H1 (cell line): ENCODE measurements at regions not wholly inside any gene's neighbourhood (a gene's known extent, or its start where the extent isn't known, plus 50 kb on each side); places are given as distances from the start of the nearest gene placed in this dataset.
"Not testable (repeated sequence)": the region's sequence is repeated elsewhere in the genome, so short reads cannot be mapped to it uniquely, and the experiment has no call there.

ENCODE experiments used
- CTCF ChIA-PET: fragments of 300-600 bp; sonication (Branson Sonifier 250); formaldehyde crosslinking; loops from one replicate; lab custom pipeline; 2021; ENCODE audit not compliant: partially characterized antibody; lab: Charles Lee
- POLR2A ChIA-PET: fragments of 300-600 bp; sonication (Branson Sonifier 250); formaldehyde crosslinking; loops from one replicate; lab custom pipeline; 2021; ENCODE audit warnings: inconsistent platforms; ENCODE audit not compliant: partially characterized antibody; lab: Charles Lee
- DNase-seq, 2 experiments: peaks; one replicate each; pipeline versions ENCODE4 v3.0.0 to v3.0.0-alpha.2; 2010 to 2022; ENCODE audit warnings: low spot score in 2 of 2, low read depth in 1 of 2, mixed read lengths in 1 of 2
- FAIRE-seq: peaks from 2 replicates; lab custom pipeline; 2011; peaks lifted over from hg19 to GRCh38; lab: Jason Lieb, UNC
- H2AFZ ChIP-seq: 2 replicates; pipeline ENCODE4 v1.8.1; 2012; ENCODE audit warnings: low read length, inconsistent platforms
- H2AK5ac ChIP-seq: 2 replicates; pipeline ENCODE4 v1.6.1; 2013; ENCODE audit warnings: low read depth, low read length
- H2BK120ac ChIP-seq: replicated peaks from 2 replicates; pipeline ENCODE3; 2013; ENCODE audit warnings: low read depth, low read length, inconsistent platforms
- H2BK12ac ChIP-seq: 2 replicates; pipeline ENCODE4 v1.6.1; 2013; ENCODE audit warnings: low read depth, low read length
- H2BK15ac ChIP-seq: 2 replicates; pipeline ENCODE4 v1.6.1; 2013; ENCODE audit warnings: low read length
- H2BK20ac ChIP-seq: 2 replicates; pipeline ENCODE4 v1.6.1; 2013; ENCODE audit warnings: low read length
- H2BK5ac ChIP-seq: 2 replicates; pipeline ENCODE4 v1.6.1; 2013; ENCODE audit warnings: low read depth, low read length
- H3K14ac ChIP-seq: 2 replicates; pipeline ENCODE4 v1.6.1; 2013; ENCODE audit warnings: inconsistent platforms; ENCODE audit not compliant: insufficient read length
- H3K18ac ChIP-seq: 2 replicates; pipeline ENCODE4 v1.6.1; 2013; ENCODE audit warnings: low read length; ENCODE audit errors: extremely low read depth
- H3K23ac ChIP-seq: 2 replicates; pipeline ENCODE4 v1.6.1; 2013; ENCODE audit warnings: inconsistent platforms; ENCODE audit not compliant: insufficient read length
- H3K23me2 ChIP-seq: 2 replicates; pipeline ENCODE4 v1.6.1; 2013; ENCODE audit warnings: low read depth, low read length
- H3K27ac ChIP-seq: 2 replicates; pipeline ENCODE4 v1.6.1; 2011; ENCODE audit warnings: low read depth, low read length, inconsistent platforms
- H3K27me3 ChIP-seq, 4 experiments: replicated peaks in 1 of 4; 1 replicate in 1 of 4; 2 replicates in 3 of 4; pipeline versions ENCODE4 v1.6.1 to v1.8.1; 2011 to 2013; ENCODE audit warnings: low read length in 3 of 4, mild to moderate bottlenecking in 3 of 4, inconsistent platforms in 2 of 4, mixed read lengths in 2 of 4, moderate library complexity in 1 of 4; ENCODE audit not compliant: control insufficient read depth in 3 of 4, insufficient read depth in 3 of 4; ENCODE audit errors: extremely low read depth in 1 of 4
- H3K36me3 ChIP-seq, 4 experiments: 2 replicates each; pipeline versions ENCODE4 v1.6.1 to v1.8.1; 2011 to 2013; ENCODE audit warnings: mild to moderate bottlenecking in 4 of 4, low read length in 3 of 4, moderate library complexity in 2 of 4, control low read depth in 1 of 4, inconsistent platforms in 1 of 4; ENCODE audit not compliant: insufficient read depth in 4 of 4, control insufficient read depth in 2 of 4
- H3K4ac ChIP-seq: replicated peaks from 2 replicates; pipeline ENCODE3; 2013; ENCODE audit warnings: low read length, low read depth, mixed read lengths, inconsistent platforms; ENCODE audit not compliant: insufficient read length
- H3K4me1 ChIP-seq, 4 experiments: replicated peaks in 1 of 4; 1 replicate in 1 of 4; 2 replicates in 3 of 4; pipeline versions ENCODE4 v1.6.1 to v1.8.1; 2011 to 2013; ENCODE audit warnings: low read length in 3 of 4, inconsistent platforms in 2 of 4, mixed read lengths in 1 of 4; ENCODE audit not compliant: insufficient read depth in 4 of 4, control insufficient read depth in 3 of 4
- H3K4me2 ChIP-seq, 2 experiments: 2 replicates each; pipeline versions ENCODE4 v1.6.1 to v1.8.1; 2011 to 2013; ENCODE audit warnings: low read depth in 2 of 2, low read length in 2 of 2, control low read depth in 1 of 2, inconsistent platforms in 1 of 2, mild to moderate bottlenecking in 1 of 2; ENCODE audit not compliant: insufficient read depth in 1 of 2
- H3K4me3 ChIP-seq, 4 experiments: fragments of 200-600, 300-600 bp in 1 of 4; sonication (generic), shearing (Covaris generic), sonication (Bioruptor Twin) in 1 of 4; 2 replicates each; pipeline versions ENCODE4 v1.5.1 to v1.8.1; 2011 to 2016; ENCODE audit warnings: low read length in 4 of 4, low read depth in 3 of 4, control low read depth in 2 of 4, inconsistent platforms in 2 of 4, mild to moderate bottlenecking in 2 of 4, mixed read lengths in 1 of 4, moderate library complexity in 1 of 4; ENCODE audit not compliant: insufficient read depth in 2 of 4; ENCODE audit errors: extremely low read depth in 1 of 4
- H3K56ac ChIP-seq: replicated peaks from 2 replicates; pipeline ENCODE3; 2013; ENCODE audit warnings: low read depth, mild to moderate bottlenecking, mixed read lengths, low read length, inconsistent platforms; ENCODE audit not compliant: insufficient read length
- H3K79me1 ChIP-seq: 2 replicates; pipeline ENCODE4 v1.6.1; 2013; ENCODE audit warnings: low read depth, low read length, control low read depth
- H3K79me2 ChIP-seq, 2 experiments: 2 replicates each; pipeline versions ENCODE4 v1.6.1 to v1.8.1; 2012 to 2013; ENCODE audit warnings: low read length in 2 of 2, mild to moderate bottlenecking in 2 of 2, inconsistent platforms in 1 of 2; ENCODE audit not compliant: insufficient read depth in 2 of 2, control insufficient read depth in 1 of 2
- H3K9ac ChIP-seq, 4 experiments: replicated peaks in 1 of 4; 1 replicate in 1 of 4; 2 replicates in 3 of 4; pipeline versions ENCODE4 v1.6.1 to v1.8.1; 2011 to 2013; ENCODE audit warnings: low read depth in 3 of 4, low read length in 3 of 4, control low read depth in 2 of 4, mild to moderate bottlenecking in 2 of 4, moderate library complexity in 2 of 4, inconsistent platforms in 1 of 4; ENCODE audit errors: extremely low read depth in 1 of 4
- H3K9me3 ChIP-seq, 2 experiments: 2 replicates each; pipeline versions ENCODE4 v1.6.1 to v1.8.1; 2012 to 2013; ENCODE audit warnings: mild to moderate bottlenecking in 2 of 2, moderate library complexity in 2 of 2, control low read depth in 1 of 2, inconsistent platforms in 1 of 2, low read depth in 1 of 2, low read length in 1 of 2, mixed read lengths in 1 of 2; ENCODE audit not compliant: insufficient read depth in 2 of 2
- H4K20me1 ChIP-seq, 2 experiments: replicated peaks in 1 of 2; 2 replicates each; pipeline versions ENCODE3 to v1.8.1; 2011 to 2013; ENCODE audit warnings: inconsistent platforms in 2 of 2, low read length in 2 of 2, mild to moderate bottlenecking in 1 of 2; ENCODE audit not compliant: insufficient read depth in 2 of 2, control insufficient read depth in 1 of 2
- H4K5ac ChIP-seq: 2 replicates; pipeline ENCODE4 v1.6.1; 2013; ENCODE audit warnings: low read length, low read depth, mixed read lengths, inconsistent platforms; ENCODE audit not compliant: insufficient read length
- H4K8ac ChIP-seq: 2 replicates; pipeline ENCODE4 v1.8.0; 2013; ENCODE audit warnings: mild to moderate bottlenecking, moderate library complexity, low read length, inconsistent platforms; ENCODE audit not compliant: insufficient read depth; ENCODE audit errors: extremely low read depth
- H4K91ac ChIP-seq: replicated peaks from 2 replicates; pipeline ENCODE3; 2013; ENCODE audit warnings: low read length, mixed read lengths, inconsistent platforms; ENCODE audit not compliant: insufficient read length
- YY1 ChIP-seq: IDR thresholded peaks from 2 replicates; pipeline ENCODE4 v1.6.1; 2011; ENCODE audit warnings: low read depth, mild to moderate bottlenecking, low read length
- WGBS, 2 experiments: shearing (Covaris generic) in 1 of 2; methylation state at CpG; one replicate each; pipeline versions ENCODE4 v1.1.6 to v1.1.7; 2013 to 2015; ENCODE audit warnings: low lambda C conversion rate in 2 of 2, mixed read lengths in 2 of 2, inconsistent platforms in 1 of 2, low coverage in 1 of 2, missing lambda C conversion rate in 1 of 2; ENCODE audit not compliant: insufficient replicate concordance in 2 of 2, insufficient coverage in 1 of 2, insufficient read length in 1 of 2; ENCODE audit errors: extremely low coverage in 1 of 2, missing lambda C conversion rate in 1 of 2; 5-methylcytosine and 5-hydroxymethylcytosine counted together

- Histone ChIP-seq H2BK12ac (no peak overlapping the region), H4K20me1 (no peaks in the 10 kb centered on the region), H3K4ac (no peak overlapping the region), H3K9me3 (peaks cover 0 to 12% of the 10 kb centered on the region in 2 experiments; a peak in 2 of 4 replicates), H4K91ac (no peak overlapping the region), H3K23me2 (no peaks in the 10 kb centered on the region), H3K79me2 (no peaks in the 10 kb centered on the region), H3K18ac (no peak overlapping the region; the same call in 1 of the 2 replicates), H2BK120ac (no peak overlapping the region), H3K4me1 (no peaks in the 10 kb centered on the region; a peak in 1 of 7 replicates), H3K23ac (no peak overlapping the region), H3K56ac (no peak overlapping the region), H3K36me3 (0 out of 8 replicates have a peak, but pooled peaks cover 0 to 3% (median 0%) of the 10 kb centered on the region in 4 experiments), H2AFZ (no peak overlapping the region), H2BK5ac (no peak overlapping the region), H3K27ac (no peak overlapping the region), H2BK15ac (no peak overlapping the region), H3K27me3 (no peaks in the 10 kb centered on the region), H2AK5ac (no peak overlapping the region), H3K4me2 (no peak overlapping the region), H4K8ac (no peak overlapping the region), H3K4me3 (no peak overlapping the region), H3K14ac (no peak overlapping the region), H2BK20ac (no peak overlapping the region)
- DNase-seq, result no peak
- FAIRE-seq, result no peak
- ChIA-PET POLR2A (no interaction called here), CTCF (interaction anchor here (1.3 kb wide), 1 partner anchor 27 kb away, joined by 3 read pairs; no protein-coding TSS in a partner anchor)
- 100% methylated on average over 1 of the region's 1 CpG; no CpG with 5 or more reads in 1 of the 2 experiments for WGBS, 2 experiments
- TF ChIP-seq YY1, result no peak
- TF ChIP-seq, all 59 proteins: peak for 0
- no peaks in the 10 kb centered on the region for H3K79me1 ChIP-seq
- no peak overlapping the region for H3K9ac ChIP-seq
- no peak overlapping the region for H4K5ac ChIP-seq
Observed at GRCh38 chr3:166613365-166613764, 766.7 kb downstream of the ZBBX start.

GRCh38 chr3:166612761-166613160 lies 767.3 kb downstream of the ZBBX start:
- H2AFZ ChIP-seq, H4K8ac ChIP-seq, FAIRE-seq, H3K4me3 ChIP-seq, H2BK15ac ChIP-seq, H3K23me2 ChIP-seq, H2BK20ac ChIP-seq, H3K23ac ChIP-seq, H3K27me3 ChIP-seq, H3K56ac ChIP-seq, H2BK120ac ChIP-seq, H3K18ac ChIP-seq, H3K27ac ChIP-seq, DNase-seq, H4K20me1 ChIP-seq, H3K9me3 ChIP-seq, H4K5ac ChIP-seq, H3K79me2 ChIP-seq, H3K4ac ChIP-seq, POLR2A ChIA-PET, H2BK5ac ChIP-seq, H2AK5ac ChIP-seq, H3K14ac ChIP-seq, H2BK12ac ChIP-seq, H3K79me1 ChIP-seq, H3K4me2 ChIP-seq, H4K91ac ChIP-seq, H3K36me3 ChIP-seq, H3K9ac ChIP-seq, H3K4me1 ChIP-seq: not testable (repeated sequence)
- WGBS, 2 experiments, result 89% methylated on average over 2 of the region's 2 CpGs; no CpG with 5 or more reads in 1 of the 2 experiments
- CTCF ChIA-PET, result interaction anchor here (1.3 kb wide), 1 partner anchor 26 kb away, joined by 3 read pairs; no protein-coding TSS in a partner anchor
